Activated naive CD4-positive, alpha-beta T cell treated with anti-CD3 and anti-CD28 coated beads, Interleukin-2, amount 50 U/mL, for 72 hours (primary cell): ENCODE measurements at regions not wholly inside any gene's neighbourhood (a gene's known extent, or its start where the extent isn't known, plus 50 kb on each side); places are given as distances from the start of the nearest gene placed in this dataset.
A peak's percentile ranks its signal among the peaks of the same experiment; 100 is the strongest.

ENCODE experiments used
- ATAC-seq, 2 donors: fragments of 150-1000 bp; cut with Tn5 transposase; 2 replicates each; pipeline ENCODE4 v1.10.0; 2021; ENCODE audit warnings: mild to moderate bottlenecking in 2 of 2, moderate library complexity in 2 of 2
- DNase-seq, 2 donors: peaks; one replicate each; pipeline ENCODE4 v3.0.0; 2021 to 2022; ENCODE audit warnings: low spot score in 2 of 2
- H3K27ac Mint-ChIP-seq, 2 donors: one replicate each; pipeline ENCODE4 v1.8.0; 2022; ENCODE audit warnings: mild to moderate bottlenecking in 2 of 2, mixed read lengths in 2 of 2
- H3K36me3 Mint-ChIP-seq, 2 donors: one replicate each; pipeline ENCODE4 v1.8.0; 2022; ENCODE audit warnings: mixed read lengths in 2 of 2
- H3K9me3 Mint-ChIP-seq, 2 donors: one replicate each; pipeline ENCODE4 v1.8.0; 2022; ENCODE audit warnings: mixed read lengths in 2 of 2

- no peak for DNase-seq
- H3K27ac Mint-ChIP-seq: peak overlapping the region in 1 of 2 donors; percentile 9
These were observed 114.5 kb upstream of the TAF11L2 start for GRCh38 chr5:17383526-17383925.

GRCh38 chr5:17384181-17384580, 113.8 kb upstream of the TAF11L2 start:
- no peak for ATAC-seq
- Mint-ChIP-seq H3K9me3 (peaks cover 0 to 5% of the 10 kb centered on the region in 2 donors), H3K36me3 (peaks cover 0 to 10% of the 10 kb centered on the region in 2 donors), H3K27ac (no peak overlapping the region)
- no peak for DNase-seq

More at GRCh38 chr5:17383526-17383925, 114.5 kb upstream of the TAF11L2 start:
- ATAC-seq: no peak
- Mint-ChIP-seq H3K9me3 (peaks cover 0 to 5% of the 10 kb centered on the region in 2 donors), H3K36me3 (peaks cover 0 to 10% of the 10 kb centered on the region in 2 donors)

GRCh38 chr5:17388717-17389116, 109.3 kb upstream of the TAF11L2 start:
- ATAC-seq (no peak), DNase-seq (no peak)
- no peak overlapping the region for H3K27ac Mint-ChIP-seq
- H3K36me3 Mint-ChIP-seq: peaks cover 0 to 5% of the 10 kb centered on the region in 2 donors
- H3K9me3 Mint-ChIP-seq: peaks cover 0 to 3% of the 10 kb centered on the region in 2 donors

- no peak for DNase-seq
- H3K36me3 Mint-ChIP-seq: peaks cover 0 to 6% of the 10 kb centered on the region in 2 donors
- no peak for ATAC-seq
- H3K27ac Mint-ChIP-seq: no peak overlapping the region
- peaks cover 9 to 12% of the 10 kb centered on the region in 2 donors for H3K9me3 Mint-ChIP-seq
These were observed 103.9 kb upstream of the TAF11L2 start for GRCh38 chr5:17394086-17394485.

- Mint-ChIP-seq H3K36me3 (peaks cover 0 to 6% of the 10 kb centered on the region in 2 donors), H3K9me3 (peaks cover 9 to 12% of the 10 kb centered on the region in 2 donors), H3K27ac (no peak overlapping the region)
- no peak for ATAC-seq
- DNase-seq: no peak
These were observed 102.7 kb upstream of the TAF11L2 start for GRCh38 chr5:17395106-17395880.

- H3K27ac Mint-ChIP-seq: no peak overlapping the region
- ATAC-seq (no peak), DNase-seq (no peak)
- peaks cover 0 to 6% of the 10 kb centered on the region in 2 donors for H3K36me3 Mint-ChIP-seq
- peaks cover 9 to 12% of the 10 kb centered on the region in 2 donors for H3K9me3 Mint-ChIP-seq
These were observed 101.8 kb upstream of the TAF11L2 start for GRCh38 chr5:17396247-17396646.

GRCh38 chr5:17398431-17398830, 99.6 kb upstream of the TAF11L2 start:
- H3K27ac Mint-ChIP-seq: no peak overlapping the region
- H3K36me3 Mint-ChIP-seq: peaks cover 0 to 6% of the 10 kb centered on the region in 2 donors
- ATAC-seq: no peak
- DNase-seq: no peak
- H3K9me3 Mint-ChIP-seq: peaks cover 9 to 13% of the 10 kb centered on the region in 2 donors

- ATAC-seq (no peak), DNase-seq (no peak)
- Mint-ChIP-seq H3K36me3 (peaks cover 0 to 4% of the 10 kb centered on the region in 2 donors), H3K27ac (no peak overlapping the region), H3K9me3 (peaks cover 8 to 11% of the 10 kb centered on the region in 2 donors)
These were observed 98.9 kb upstream of the TAF11L2 start for GRCh38 chr5:17398866-17399835.

GRCh38 chr5:17399931-17400330, 98.1 kb upstream of the TAF11L2 start:
- Mint-ChIP-seq H3K9me3 (peaks cover 3 to 9% of the 10 kb centered on the region in 2 donors), H3K36me3 (no peaks in the 10 kb centered on the region), H3K27ac (no peak overlapping the region)
- ATAC-seq (no peak), DNase-seq (no peak)

- DNase-seq (no peak), ATAC-seq (no peak)
- peaks cover 3 to 9% of the 10 kb centered on the region in 2 donors for H3K9me3 Mint-ChIP-seq
- no peaks in the 10 kb centered on the region for H3K36me3 Mint-ChIP-seq
- no peak overlapping the region for H3K27ac Mint-ChIP-seq
These were observed 97.1 kb upstream of the TAF11L2 start for GRCh38 chr5:17400724-17401469.

GRCh38 chr5:17401470-17402288, 96.4 kb upstream of the TAF11L2 start:
- Mint-ChIP-seq H3K36me3 (no peaks in the 10 kb centered on the region), H3K27ac (no peak overlapping the region), H3K9me3 (peaks cover 0 to 7% of the 10 kb centered on the region in 2 donors)
- DNase-seq (no peak), ATAC-seq (no peak)

GRCh38 chr5:17402289-17403121, 95.5 kb upstream of the TAF11L2 start:
- DNase-seq (no peak), ATAC-seq (no peak)
- H3K36me3 Mint-ChIP-seq: no peaks in the 10 kb centered on the region
- H3K27ac Mint-ChIP-seq: no peak overlapping the region
- peaks cover 0 to 4% of the 10 kb centered on the region in 2 donors for H3K9me3 Mint-ChIP-seq

GRCh38 chr5:17403695-17404490, 94.1 kb upstream of the TAF11L2 start:
- DNase-seq (no peak), ATAC-seq (no peak)
- Mint-ChIP-seq H3K27ac (no peak overlapping the region), H3K9me3 (peaks cover 0 to 4% of the 10 kb centered on the region in 2 donors), H3K36me3 (no peaks in the 10 kb centered on the region)

GRCh38 chr5:17405976-17406375, 92.1 kb upstream of the TAF11L2 start:
- no peaks in the 10 kb centered on the region for H3K36me3 Mint-ChIP-seq
- ATAC-seq (no peak), DNase-seq (no peak)
- peaks cover 3 to 4% of the 10 kb centered on the region in 2 donors for H3K9me3 Mint-ChIP-seq
- H3K27ac Mint-ChIP-seq: no peak overlapping the region
